ENCODE measurements at regions not wholly inside any gene's neighbourhood (a gene's known extent, or its start where the extent isn't known, plus 50 kb on each side); places are given as distances from the start of the nearest gene placed in this dataset.

- TF ChIP-seq EZH2 (IDR thresholded peaks at IDR 0.05; ENCODE audit: borderline replicate concordance, low read depth, low read length, poor library complexity, severe bottlenecking) = no peak
- no peak for TF ChIP-seq CTCF (conservative IDR thresholded peaks at IDR 0.05; ENCODE audit: low read depth, low read length)
Observed at GRCh38 chr9:119873877-119874276, 504.6 kb upstream of the BRINP1 start.
